Fibroblast of mammary gland (primary cell): ENCODE measurements at regions not wholly inside any gene's neighbourhood (a gene's known extent, or its start where the extent isn't known, plus 50 kb on each side); places are given as distances from the start of the nearest gene placed in this dataset.

Source experiments
- DNase-seq: peaks from one replicate; pipeline ENCODE4 v3.0.0-alpha.2; 2010; ENCODE audit warnings: low read depth
- H3K4me3 ChIP-seq: 2 replicates; pipeline ENCODE4 v1.5.1; 2011; ENCODE audit warnings: low read depth, mild to moderate bottlenecking, low read length, moderate library complexity; ENCODE audit not compliant: control insufficient read depth
- TF ChIP-seq, protein P1 (sequence below): conservative IDR thresholded peaks from 2 replicates; pipeline ENCODE4 v1.5.1; 2011; ENCODE audit warnings: low read depth, low read length, inconsistent platforms; ENCODE audit not compliant: control insufficient read depth, insufficient read depth

DNA sequence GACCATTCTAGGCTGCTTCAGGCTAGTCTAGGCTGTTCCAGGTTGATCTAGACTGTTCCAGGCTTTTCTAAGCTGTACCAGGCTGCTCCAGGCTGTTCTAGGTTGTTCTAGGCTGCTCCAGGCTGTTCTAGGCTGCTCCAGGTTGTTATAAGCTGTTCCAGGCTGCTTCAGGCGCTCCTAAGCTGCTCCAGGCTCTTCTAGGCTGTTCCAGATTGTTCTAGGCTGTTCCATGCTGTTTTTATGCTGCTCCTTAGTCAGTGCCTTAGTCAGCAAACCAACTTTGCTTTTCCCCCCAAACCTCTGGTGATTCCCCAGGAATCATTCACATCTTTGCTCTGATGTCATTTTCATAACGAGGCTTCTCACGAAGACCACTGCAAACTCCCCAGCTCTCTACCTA, 171.4 kb upstream of the GALNT2 start:
- DNase-seq = no peak
- TF ChIP-seq, protein P1, sequence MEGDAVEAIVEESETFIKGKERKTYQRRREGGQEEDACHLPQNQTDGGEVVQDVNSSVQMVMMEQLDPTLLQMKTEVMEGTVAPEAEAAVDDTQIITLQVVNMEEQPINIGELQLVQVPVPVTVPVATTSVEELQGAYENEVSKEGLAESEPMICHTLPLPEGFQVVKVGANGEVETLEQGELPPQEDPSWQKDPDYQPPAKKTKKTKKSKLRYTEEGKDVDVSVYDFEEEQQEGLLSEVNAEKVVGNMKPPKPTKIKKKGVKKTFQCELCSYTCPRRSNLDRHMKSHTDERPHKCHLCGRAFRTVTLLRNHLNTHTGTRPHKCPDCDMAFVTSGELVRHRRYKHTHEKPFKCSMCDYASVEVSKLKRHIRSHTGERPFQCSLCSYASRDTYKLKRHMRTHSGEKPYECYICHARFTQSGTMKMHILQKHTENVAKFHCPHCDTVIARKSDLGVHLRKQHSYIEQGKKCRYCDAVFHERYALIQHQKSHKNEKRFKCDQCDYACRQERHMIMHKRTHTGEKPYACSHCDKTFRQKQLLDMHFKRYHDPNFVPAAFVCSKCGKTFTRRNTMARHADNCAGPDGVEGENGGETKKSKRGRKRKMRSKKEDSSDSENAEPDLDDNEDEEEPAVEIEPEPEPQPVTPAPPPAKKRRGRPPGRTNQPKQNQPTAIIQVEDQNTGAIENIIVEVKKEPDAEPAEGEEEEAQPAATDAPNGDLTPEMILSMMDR = no peak
- H3K4me3 ChIP-seq = no peak overlapping the region

DNA sequence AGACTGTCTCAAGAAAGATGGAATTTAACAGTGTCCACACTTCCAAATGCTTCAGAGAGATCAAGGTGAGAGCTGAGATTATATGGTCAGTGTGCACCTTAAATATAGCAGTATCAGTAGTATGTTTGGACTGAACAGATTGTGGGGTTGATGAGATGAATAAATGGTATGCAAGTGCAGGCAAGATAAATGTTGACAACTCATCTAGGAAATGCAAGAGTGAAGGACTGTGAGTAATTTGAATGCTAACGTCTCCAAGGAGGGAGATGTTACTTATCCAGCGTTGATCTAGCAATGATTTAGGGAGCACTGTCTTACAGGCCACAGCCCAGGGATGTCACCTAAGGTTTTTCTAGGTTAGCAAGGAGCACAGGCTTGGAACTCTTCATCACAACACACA, 170.7 kb upstream of the GALNT2 start:
- DNase-seq = no peak
- H3K4me3 ChIP-seq = no peak overlapping the region
- TF ChIP-seq, protein P1 = no peak

DNA sequence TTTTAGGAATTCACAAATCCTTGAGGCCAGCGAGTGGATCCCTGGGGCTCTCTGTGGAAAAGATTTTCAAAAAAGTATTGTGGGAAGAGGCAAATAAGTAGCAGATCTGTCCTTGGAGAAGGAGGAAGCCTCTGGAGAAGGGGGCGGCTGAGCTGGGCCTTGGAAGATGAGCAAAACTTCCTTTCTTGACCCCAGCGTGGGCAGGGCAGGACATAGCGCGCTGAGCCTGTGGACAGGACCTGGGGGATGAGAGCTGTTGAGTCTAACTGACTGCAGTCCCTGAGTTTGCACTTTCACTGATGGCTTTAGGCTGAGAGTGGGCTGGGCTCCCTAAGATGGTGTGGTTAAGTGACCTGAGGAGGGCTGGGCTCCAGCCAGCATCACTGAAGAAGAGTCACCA, 170.2 kb upstream of the GALNT2 start:
- H3K4me3 ChIP-seq = no peak overlapping the region
- no peak for DNase-seq
- TF ChIP-seq, protein P1 = no peak

DNA sequence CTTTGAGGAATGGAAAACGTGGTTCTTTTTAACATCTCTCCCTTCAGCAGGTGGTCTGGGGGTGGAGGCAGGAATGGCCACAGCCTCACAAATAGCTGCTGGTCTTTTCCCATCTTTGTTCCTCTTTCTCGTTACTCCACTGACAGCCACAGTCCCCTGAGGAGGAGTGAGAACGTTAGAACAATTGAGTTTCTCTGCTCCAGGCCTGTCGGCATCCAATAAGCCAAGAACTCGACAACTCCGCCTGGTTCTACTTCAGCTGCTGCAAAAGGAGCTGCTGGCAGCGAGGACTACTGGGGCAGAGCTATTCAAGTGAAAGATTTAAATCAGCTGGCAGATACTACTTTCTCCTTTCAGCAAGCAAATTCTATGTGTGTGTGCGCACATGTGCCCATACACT, 169.5 kb upstream of the GALNT2 start:
- TF ChIP-seq, protein P1 = no peak
- no peak for DNase-seq
- H3K4me3 ChIP-seq = no peak overlapping the region

DNA sequence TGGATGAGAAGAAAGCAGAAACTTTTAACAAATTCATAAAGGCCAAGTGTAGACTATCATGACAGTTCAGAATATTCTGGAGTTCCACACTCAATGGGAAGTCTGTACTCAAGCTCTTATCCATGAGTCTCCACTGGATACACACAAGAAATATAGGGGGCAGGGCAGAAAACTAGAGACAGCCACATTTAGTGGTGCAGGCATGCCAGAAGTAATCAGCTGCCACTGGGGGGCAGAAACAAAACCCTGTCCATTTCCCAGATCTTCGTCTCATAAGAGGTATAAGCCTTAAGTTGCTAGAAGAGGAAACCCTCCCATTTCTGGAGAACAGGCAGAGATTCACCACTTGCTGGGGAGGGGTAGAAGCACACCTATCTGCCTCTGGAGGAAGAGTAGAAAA, 166.8 kb upstream of the GALNT2 start:
- no peak overlapping the region for H3K4me3 ChIP-seq
- TF ChIP-seq, protein P1 = no peak
- no peak for DNase-seq

DNA sequence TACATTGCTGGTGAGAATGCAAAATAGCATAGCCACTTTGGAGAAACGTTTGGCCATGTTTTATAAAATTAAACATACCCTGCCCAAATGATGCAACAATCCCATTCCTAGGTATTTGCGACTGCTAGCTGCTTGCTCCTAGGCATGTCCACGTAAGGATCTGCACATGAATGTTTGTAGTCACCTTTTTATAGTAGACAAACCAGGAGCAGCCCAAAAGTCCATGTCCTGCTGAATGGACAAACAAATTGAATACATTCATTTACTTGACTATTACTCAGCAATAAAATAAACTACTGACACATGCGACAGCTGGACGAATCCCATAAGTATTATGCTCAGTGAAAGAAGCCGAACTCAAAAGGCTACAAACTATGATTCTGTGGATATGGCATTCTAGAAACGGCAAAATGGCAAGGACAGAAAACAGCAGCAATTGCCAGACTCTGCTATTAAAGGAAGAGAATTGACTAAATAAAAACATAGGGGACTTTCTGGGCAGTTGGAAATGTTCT, 161.9 kb upstream of the GALNT2 start:
- H3K4me3 ChIP-seq = no peak overlapping the region
- DNase-seq = no peak
- TF ChIP-seq, protein P1 = no peak

DNA sequence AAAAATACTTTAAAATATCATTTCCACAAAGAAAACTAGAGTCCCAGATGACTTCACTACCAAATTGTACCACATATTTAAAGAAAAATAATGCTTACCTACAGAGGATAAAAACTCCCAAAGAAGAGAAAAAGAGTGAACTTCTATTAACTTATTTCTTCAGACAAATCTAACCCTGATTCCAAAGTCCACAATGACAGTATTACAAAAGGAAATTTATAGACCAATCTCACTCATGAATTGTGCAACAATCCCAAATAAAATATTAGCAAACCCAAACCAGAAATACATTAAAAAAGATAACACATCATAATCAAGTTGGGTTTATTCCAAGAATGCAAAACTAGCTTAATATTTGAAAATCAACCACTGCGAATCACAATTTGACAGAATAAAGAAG, 161.4 kb upstream of the GALNT2 start:
- H3K4me3 ChIP-seq = no peak overlapping the region
- TF ChIP-seq, protein P1 = no peak
- DNase-seq = no peak
